Endothelial cell of umbilical vein (primary cell): ENCODE measurements at regions not wholly inside any gene's neighbourhood (a gene's known extent, or its start where the extent isn't known, plus 50 kb on each side); places are given as distances from the start of the nearest gene placed in this dataset.

Experiments used
- BruUV-seq: library from RNA; stranded (reverse); fragments of 400-500 nt; replicated peaks from 2 replicates; lab custom pipeline; 2021; lab: Mats Ljungman, UMichigan
- CTCF ChIA-PET: fragments of 300-600, 350-600 bp; sonication (Branson Sonifier 250); formaldehyde crosslinking; loops from one replicate; lab custom pipeline; 2021; ENCODE audit warnings: antibody characterized with exemption, inconsistent platforms; lab: Charles Lee
- POLR2A ChIA-PET: fragments of 300-600, 350-600 bp; sonication (Branson Sonifier 250); formaldehyde crosslinking; loops from one replicate; lab custom pipeline; 2021; ENCODE audit warnings: antibody characterized with exemption, inconsistent platforms; lab: Charles Lee
- DNase-seq: peaks from one replicate; pipeline ENCODE4 v3.0.0-alpha.2; 2011; ENCODE audit warnings: low read depth, low spot score
- FAIRE-seq: peaks from 2 replicates; lab custom pipeline; 2011; peaks lifted over from hg19 to GRCh38; lab: Jason Lieb, UNC
- H2AFZ ChIP-seq: 2 replicates; pipeline ENCODE4 v1.6.0; 2012; ENCODE audit warnings: low read depth, low read length, control low read depth, inconsistent platforms
- H3K27ac ChIP-seq: 2 replicates; pipeline ENCODE4 v1.5.1; 2011; ENCODE audit warnings: low read depth, mild to moderate bottlenecking, control low read depth, low read length, moderate library complexity; ENCODE audit not compliant: insufficient read depth
- H3K27me3 ChIP-seq, 2 experiments: 2 replicates each; pipeline versions ENCODE4 v1.6.0 to v1.6.1; 2011; ENCODE audit warnings: low read length in 2 of 2, mixed read lengths in 1 of 2; ENCODE audit not compliant: control insufficient read depth in 2 of 2, insufficient read depth in 2 of 2
- H3K36me3 ChIP-seq, 2 experiments: 2 replicates in 1 of 2; 3 replicates in 1 of 2; pipeline ENCODE4 v1.5.1; 2011; ENCODE audit warnings: low read length in 2 of 2, mild to moderate bottlenecking in 1 of 2, moderate library complexity in 1 of 2; ENCODE audit not compliant: control insufficient read depth in 2 of 2, insufficient read depth in 2 of 2; ENCODE audit errors: extremely low read depth in 1 of 2
- H3K4me1 ChIP-seq: 3 replicates; pipeline ENCODE4 v1.5.1; 2011; ENCODE audit warnings: mild to moderate bottlenecking, low read length; ENCODE audit not compliant: control insufficient read depth, insufficient read depth; ENCODE audit errors: extremely low read depth
- H3K4me2 ChIP-seq: 2 replicates; pipeline ENCODE4 v1.6.1; 2011; ENCODE audit warnings: low read length, control low read depth, mixed read lengths; ENCODE audit not compliant: insufficient read depth
- H3K4me3 ChIP-seq, 3 experiments: fragments of 200-600 bp in 1 of 3; sonication (generic), shearing (Covaris generic) in 1 of 3; replicated peaks in 1 of 3; 2 replicates each; pipeline ENCODE4 v1.5.1; 2011 to 2016; ENCODE audit warnings: control low read depth in 3 of 3, low read length in 3 of 3, mild to moderate bottlenecking in 2 of 3, inconsistent platforms in 1 of 3, low read depth in 1 of 3, moderate library complexity in 1 of 3; ENCODE audit not compliant: insufficient read depth in 1 of 3
- H3K79me2 ChIP-seq: 2 replicates; pipeline ENCODE4 v1.6.0; 2012; ENCODE audit warnings: low read length, inconsistent platforms; ENCODE audit not compliant: control insufficient read depth, insufficient read depth
- H3K9ac ChIP-seq: replicated peaks from 2 replicates; pipeline ENCODE3; 2011; ENCODE audit warnings: low read length, control low read depth; ENCODE audit not compliant: insufficient read depth; ENCODE audit errors: extremely low read depth
- H3K9me1 ChIP-seq: replicated peaks from 3 replicates; pipeline ENCODE4 v1.6.0; 2011; ENCODE audit warnings: mild to moderate bottlenecking, low read length; ENCODE audit not compliant: control insufficient read depth, insufficient read depth; ENCODE audit errors: extremely low read depth
- H3K9me3 ChIP-seq: replicated peaks from 2 replicates; pipeline ENCODE4 v1.5.1; 2012; ENCODE audit warnings: low read length, inconsistent platforms; ENCODE audit not compliant: control insufficient read depth, insufficient read depth
- H4K20me1 ChIP-seq: replicated peaks from 2 replicates; pipeline ENCODE3; 2011; ENCODE audit warnings: mild to moderate bottlenecking, low read length; ENCODE audit not compliant: control insufficient read depth, insufficient read depth; ENCODE audit errors: extremely low read depth
- CTCF ChIP-seq, 2 donors: IDR thresholded peaks; 1 replicate in 1 of 2; 2 replicates in 1 of 2; pipeline ENCODE4 v1.5.1; 2011; ENCODE audit warnings: low read length in 2 of 2, mild to moderate bottlenecking in 2 of 2, moderate library complexity in 2 of 2, control low read depth in 1 of 2, inconsistent platforms in 1 of 2, low read depth in 1 of 2; ENCODE audit not compliant: insufficient read depth in 1 of 2; ENCODE audit errors: extremely low read depth in 1 of 2
- EZH2 ChIP-seq: IDR thresholded peaks from 2 replicates; pipeline ENCODE4 v1.6.1; 2012; ENCODE audit warnings: borderline replicate concordance, low read depth, mild to moderate bottlenecking, moderate library complexity, low read length, inconsistent platforms; ENCODE audit not compliant: severe bottlenecking
- FOS ChIP-seq: IDR thresholded peaks from 2 replicates; pipeline ENCODE4 v1.6.1; 2011; ENCODE audit warnings: mild to moderate bottlenecking, low read length, moderate library complexity, borderline replicate concordance; ENCODE audit not compliant: insufficient read depth
- GATA2 ChIP-seq: IDR thresholded peaks from 2 replicates; pipeline ENCODE4 v1.7.0; 2011; ENCODE audit warnings: low read depth, mild to moderate bottlenecking, moderate library complexity, mixed read lengths, low read length; ENCODE audit not compliant: insufficient read length, insufficient read depth
- JUN ChIP-seq: IDR thresholded peaks from 2 replicates; pipeline ENCODE4 v1.6.1; 2011; ENCODE audit warnings: borderline replicate concordance, low read depth; ENCODE audit not compliant: insufficient read length, insufficient read depth
- MYC ChIP-seq: IDR thresholded peaks from one replicate; pipeline ENCODE4 v1.6.1; 2011; ENCODE audit warnings: mild to moderate bottlenecking, low read depth, low read length
- POLR2A ChIP-seq: IDR thresholded peaks from 2 replicates; pipeline ENCODE4 v1.6.1; 2012; ENCODE audit warnings: low read depth, mild to moderate bottlenecking, control low read depth, low read length
- POLR2AphosphoS5 ChIP-seq: IDR thresholded peaks from 2 replicates; pipeline ENCODE4 v1.6.1; 2012; ENCODE audit warnings: low read depth, mild to moderate bottlenecking, control low read depth, low read length, moderate library complexity; ENCODE audit not compliant: insufficient read depth
- dilution Hi-C: fragments of 300-500 bp; cut with MboI; formaldehyde crosslinking; loops from one replicate; pipeline ENCODE4 v1.15.0; 2019; ENCODE audit warnings: low sequenced_read_pairs; ENCODE audit not compliant: extremely low pct_ligation_motif_present
- intact Hi-C: fragments of 100-400 bp; cut with micrococcal nuclease; formaldehyde crosslinking; loops from one replicate; pipeline ENCODE4 v1.10.0; 2022
- TF ChIP-seq, protein P1 (sequence below): IDR thresholded peaks from 2 replicates; pipeline ENCODE4 v1.6.1; 2011; ENCODE audit not compliant: insufficient read depth, insufficient read length

- no peaks in the 10 kb centered on the region for H3K4me1 ChIP-seq
- no peaks in the 10 kb centered on the region for H3K36me3 ChIP-seq
- TF ChIP-seq CTCF (IDR thresholded peaks at IDR 0.05; ENCODE audit: extremely low read depth in 1 of 2, insufficient read depth in 1 of 2, low read depth in 1 of 2, low read length in 2 of 2) (no peak), JUN (no peak), POLR2AphosphoS5 (no peak), GATA2 (no peak), EZH2 (no peak), FOS (no peak)
- intact Hi-C loops (no loop called here), dilution Hi-C loops (no loop called here)
- ChIA-PET POLR2A (no interaction called here), CTCF (no interaction called here)
- no peak for FAIRE-seq
- no peak overlapping the region for H3K27ac ChIP-seq
- H3K9me3 ChIP-seq: no peaks in the 10 kb centered on the region
- no peak overlapping the region for H2AFZ ChIP-seq
- no peaks in the 10 kb centered on the region for H3K79me2 ChIP-seq
- BruUV-seq: no TSS peak
- H3K4me3 ChIP-seq: no peak overlapping the region
- no peaks in the 10 kb centered on the region for H3K27me3 ChIP-seq
- no peak overlapping the region for H3K4me2 ChIP-seq
- H3K9ac ChIP-seq: no peak overlapping the region
- no peak for DNase-seq
- H3K9me1 ChIP-seq: no peaks in the 10 kb centered on the region
- no peaks in the 10 kb centered on the region for H4K20me1 ChIP-seq
Observed at GRCh38 chr2:219876931-219877330, 249.5 kb downstream of the SLC4A3 start.

DNA sequence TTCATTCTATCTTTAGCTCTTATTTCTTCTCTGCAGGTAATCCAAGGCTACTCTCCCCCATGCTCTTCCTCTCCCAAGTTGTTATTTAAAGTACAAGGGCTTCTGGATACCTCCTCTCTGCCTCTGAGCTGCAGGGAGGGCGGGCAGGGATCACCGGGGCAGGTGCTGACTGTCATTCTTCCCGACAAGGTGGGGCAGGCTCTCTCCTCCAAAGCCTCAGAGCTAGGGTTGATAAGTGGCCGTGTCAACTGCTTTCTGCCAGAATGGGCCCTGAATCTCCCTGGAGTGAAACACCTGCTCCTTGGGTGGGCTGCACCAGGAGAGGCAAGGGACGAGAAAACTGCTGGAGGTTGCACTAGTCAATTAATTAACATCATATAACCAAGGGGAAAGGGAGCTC is 250.3 kb downstream of the SLC4A3 start:
- TF ChIP-seq MYC: no peak
- no peak for TF ChIP-seq GATA2
- TF ChIP-seq CTCF (IDR thresholded peaks at IDR 0.05; ENCODE audit: extremely low read depth in 1 of 2, insufficient read depth in 1 of 2, low read depth in 1 of 2, low read length in 2 of 2): no peak
- no peak for TF ChIP-seq JUN
- TF ChIP-seq FOS: no peak
- no peak for TF ChIP-seq POLR2AphosphoS5
- TF ChIP-seq, protein P1, sequence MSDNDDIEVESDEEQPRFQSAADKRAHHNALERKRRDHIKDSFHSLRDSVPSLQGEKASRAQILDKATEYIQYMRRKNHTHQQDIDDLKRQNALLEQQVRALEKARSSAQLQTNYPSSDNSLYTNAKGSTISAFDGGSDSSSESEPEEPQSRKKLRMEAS: no peak
- no peak for TF ChIP-seq POLR2A
- no peak for TF ChIP-seq EZH2

More for the DNA sequence above, 250.3 kb downstream of the SLC4A3 start:
- intact Hi-C loops: no loop called here
- Histone ChIP-seq H3K27ac (no peak overlapping the region), H3K9me1 (no peaks in the 10 kb centered on the region), H3K9ac (no peak overlapping the region), H3K4me1 (no peaks in the 10 kb centered on the region), H4K20me1 (no peaks in the 10 kb centered on the region), H3K9me3 (no peaks in the 10 kb centered on the region), H3K27me3 (no peaks in the 10 kb centered on the region), H3K79me2 (no peaks in the 10 kb centered on the region), H3K4me2 (no peak overlapping the region), H3K4me3 (no peak overlapping the region), H2AFZ (no peak overlapping the region), H3K36me3 (no peaks in the 10 kb centered on the region)
- BruUV-seq: no TSS peak
- CTCF ChIA-PET: no interaction called here
- FAIRE-seq: no peak
- no peak for DNase-seq
- dilution Hi-C loops: no loop called here
- POLR2A ChIA-PET: no interaction called here
